Esophagus muscularis mucosa (tissue), 4 donors: ENCODE measurements at regions not wholly inside any gene's neighbourhood (a gene's known extent, or its start where the extent isn't known, plus 50 kb on each side); places are given as distances from the start of the nearest gene placed in this dataset.

Experiments used
- DNase-seq: peaks from one replicate; pipeline ENCODE4 v3.0.0-alpha.2; 2017; ENCODE audit errors: extremely low spot score
- H3K27ac ChIP-seq, 4 donors: fragments of 200-600 bp; sonication (generic); replicated peaks in 1 of 4; 1 replicate in 3 of 4; 2 replicates in 1 of 4; pipeline ENCODE4 v1.5.1; 2016 to 2019; ENCODE audit warnings: mild to moderate bottlenecking in 1 of 4
- H3K27me3 ChIP-seq, 4 donors: fragments of 200-600 bp; sonication (generic); one replicate each; pipeline versions ENCODE4 v1.5.1 to v1.6.0; 2016 to 2019
- H3K36me3 ChIP-seq, 4 donors: fragments of 200-600 bp; sonication (generic); one replicate each; pipeline ENCODE4 v1.5.1; 2016 to 2019
- H3K4me1 ChIP-seq, 4 donors: fragments of 200-600 bp; sonication (generic); one replicate each; pipeline ENCODE4 v1.5.1; 2016 to 2019
- H3K4me3 ChIP-seq, 4 donors: fragments of 200-600 bp; sonication (generic); 1 replicate in 2 of 4; 2 replicates in 2 of 4; pipeline ENCODE4 v1.5.1; 2016 to 2019; ENCODE audit warnings: mild to moderate bottlenecking in 4 of 4, moderate library complexity in 1 of 4
- H3K9me3 ChIP-seq, 4 donors: fragments of 200-600 bp; sonication (generic); 1 replicate in 3 of 4; 2 replicates in 1 of 4; pipeline ENCODE4 v1.5.1; 2016 to 2019
- CTCF ChIP-seq, 3 experiments: fragments of 200-600 bp in 2 of 3; fragments of 450-650 bp in 1 of 3; sonication (generic) in 2 of 3; IDR thresholded peaks; one replicate each; pipeline ENCODE4 v1.5.1; 2017 to 2019; ENCODE audit warnings: antibody characterized with exemption in 3 of 3, mild to moderate bottlenecking in 2 of 3, moderate library complexity in 1 of 3
- EP300 ChIP-seq: sonication (generic); formaldehyde crosslinking; IDR thresholded peaks from one replicate; pipeline ENCODE4 v1.6.1; 2017; ENCODE audit warnings: antibody characterized with exemption
- POLR2A ChIP-seq: fragments of 450-650 bp; IDR thresholded peaks from one replicate; pipeline ENCODE4 v1.6.1; 2017; ENCODE audit warnings: antibody characterized with exemption, moderate library complexity, mild to moderate bottlenecking, low read depth
- POLR2AphosphoS5 ChIP-seq, 2 donors: sonication (generic); formaldehyde crosslinking; IDR thresholded peaks; one replicate each; pipeline ENCODE4 v1.6.1; 2017; ENCODE audit warnings: antibody characterized with exemption in 2 of 2
- WGBS: methylation state at CpG from one replicate; pipeline ENCODE4 v1.1.5; 2018; 5-methylcytosine and 5-hydroxymethylcytosine counted together
- intact Hi-C: fragments of 100-400 bp; cut with DNase I; formaldehyde crosslinking; loops from one replicate; pipeline ENCODE4 v1.15.1; 2023

- Histone ChIP-seq H3K4me1 (no peaks in the 10 kb centered on the region), H3K27me3 (no peaks in the 10 kb centered on the region), H3K9me3 (no peaks in the 10 kb centered on the region), H3K36me3 (no peaks in the 10 kb centered on the region), H3K4me3 (no peak overlapping the region), H3K27ac (no peak overlapping the region)
- intact Hi-C loops: no loop called here
- DNase-seq: no peak
- no peak for TF ChIP-seq POLR2A
- TF ChIP-seq CTCF (IDR thresholded peaks at IDR 0.05): no peak
- TF ChIP-seq EP300: no peak
- TF ChIP-seq POLR2AphosphoS5 (IDR thresholded peaks at IDR 0.05): no peak
- 84% methylated on average over 1 of the region's 1 CpG for WGBS
These were observed 1748.2 kb downstream of the EFNA5 start for GRCh38 chr5:105922574-105922973.

DNA sequence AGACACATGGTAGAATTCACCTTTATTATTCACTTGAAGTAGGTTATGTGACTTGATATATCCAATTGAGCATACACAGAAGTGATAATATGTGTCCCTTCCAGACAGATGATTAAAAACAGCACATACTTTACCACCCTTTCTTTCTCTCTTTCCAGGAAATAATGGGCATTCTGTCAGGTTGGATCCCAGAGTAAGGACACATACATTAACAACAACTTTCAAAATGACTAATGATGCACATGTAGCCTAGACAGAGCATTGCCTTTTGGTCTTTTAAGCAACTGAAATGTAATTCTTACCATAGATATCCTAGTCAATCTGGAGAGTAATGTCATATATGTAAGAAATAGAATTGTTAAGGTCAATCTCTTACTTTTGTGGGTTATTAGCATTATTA lies 1748.7 kb downstream of the EFNA5 start:
- Histone ChIP-seq H3K4me1 (no peaks in the 10 kb centered on the region), H3K27ac (no peak overlapping the region), H3K36me3 (no peaks in the 10 kb centered on the region), H3K4me3 (no peak overlapping the region), H3K27me3 (no peaks in the 10 kb centered on the region), H3K9me3 (no peaks in the 10 kb centered on the region)
- TF ChIP-seq POLR2AphosphoS5 (IDR thresholded peaks at IDR 0.05) (no peak), CTCF (IDR thresholded peaks at IDR 0.05) (no peak), EP300 (no peak), POLR2A (no peak)
- DNase-seq: no peak
- intact Hi-C loops: no loop called here

DNA sequence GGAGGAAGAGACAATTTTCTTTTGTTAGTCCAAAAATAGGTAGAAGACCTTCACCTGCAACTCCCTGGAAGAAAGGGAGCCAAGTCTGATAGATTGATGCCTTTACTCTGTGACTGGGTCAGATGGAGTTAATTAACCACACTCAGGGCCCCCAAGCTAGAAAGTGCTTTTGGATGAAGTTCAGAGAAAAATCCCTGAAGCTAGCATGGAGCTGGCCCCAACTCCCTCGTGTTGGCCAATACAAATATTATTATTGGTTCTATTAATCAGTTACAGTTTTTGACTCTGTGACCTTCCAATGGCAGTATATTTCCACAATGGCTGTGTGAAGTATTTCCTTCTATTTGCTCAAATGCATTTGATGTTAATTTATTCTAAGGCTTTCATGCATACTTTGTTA lies 1753.5 kb downstream of the EFNA5 start:
- TF ChIP-seq CTCF (IDR thresholded peaks at IDR 0.05) (no peak), POLR2AphosphoS5 (IDR thresholded peaks at IDR 0.05) (no peak), EP300 (no peak), POLR2A (no peak)
- Histone ChIP-seq H3K4me1 (no peaks in the 10 kb centered on the region), H3K36me3 (no peaks in the 10 kb centered on the region), H3K4me3 (no peak overlapping the region), H3K27ac (no peak overlapping the region), H3K9me3 (no peaks in the 10 kb centered on the region), H3K27me3 (no peaks in the 10 kb centered on the region)
- 20% methylated on average over 1 of the region's 1 CpG for WGBS
- no peak for DNase-seq
- intact Hi-C loops: no loop called here

- no peaks in the 10 kb centered on the region for H3K36me3 ChIP-seq
- H3K27me3 ChIP-seq: no peaks in the 10 kb centered on the region
- H3K27ac ChIP-seq: no peak overlapping the region
- no peak overlapping the region for H3K4me3 ChIP-seq
- TF ChIP-seq POLR2A (no peak), CTCF (IDR thresholded peaks at IDR 0.05) (no peak), POLR2AphosphoS5 (IDR thresholded peaks at IDR 0.05) (no peak), EP300 (no peak)
- DNase-seq: no peak
- H3K4me1 ChIP-seq: no peaks in the 10 kb centered on the region
- H3K9me3 ChIP-seq: no peaks in the 10 kb centered on the region
- WGBS: 61% methylated on average over 2 of the region's 2 CpGs
- intact Hi-C loops: no loop called here
These were observed 1763.7 kb downstream of the EFNA5 start for GRCh38 chr5:105907016-105907415.

- Histone ChIP-seq H3K4me3 (no peak overlapping the region), H3K4me1 (no peaks in the 10 kb centered on the region), H3K36me3 (no peaks in the 10 kb centered on the region), H3K27ac (no peak overlapping the region), H3K27me3 (no peaks in the 10 kb centered on the region), H3K9me3 (no peaks in the 10 kb centered on the region)
- intact Hi-C loops: no loop called here
- TF ChIP-seq EP300: no peak
- no peak for TF ChIP-seq CTCF (IDR thresholded peaks at IDR 0.05)
- TF ChIP-seq POLR2A: no peak
- no peak for TF ChIP-seq POLR2AphosphoS5 (IDR thresholded peaks at IDR 0.05)
- 83% methylated on average over 3 of the region's 3 CpGs for WGBS
- no peak for DNase-seq
These were observed 1765.3 kb downstream of the EFNA5 start for GRCh38 chr5:105905392-105905791.
